ENCODE measurements at regions not wholly inside any gene's neighbourhood (a gene's known extent, or its start where the extent isn't known, plus 50 kb on each side); places are given as distances from the start of the nearest gene placed in this dataset.

DNA sequence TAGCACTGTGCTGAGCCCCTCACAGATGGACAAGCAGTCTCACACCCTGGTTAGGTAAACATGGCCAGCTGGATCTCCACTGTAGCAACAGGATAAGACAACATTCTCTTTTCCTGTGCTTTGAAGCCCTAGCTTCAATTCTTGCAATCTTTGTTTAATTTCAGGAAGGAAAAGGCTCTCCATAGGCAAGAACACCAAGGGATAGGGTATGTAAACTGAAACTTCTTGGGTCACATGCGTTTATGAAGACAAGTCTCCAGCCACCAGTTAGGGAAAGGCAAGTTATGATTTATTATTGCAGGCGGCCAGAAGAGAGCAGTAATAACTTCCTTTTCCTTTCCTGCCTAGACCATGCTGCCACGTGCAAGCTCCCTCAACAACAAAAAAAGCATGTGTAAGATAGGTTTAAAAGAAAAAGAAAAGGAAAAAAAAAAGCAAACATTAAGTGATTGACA is 50.1 kb upstream of the POU5F2 start:
- no peak for DNase-seq (ENCODE audit: low read depth in 3 of 3)
